ENCODE measurements at regions not wholly inside any gene's neighbourhood (a gene's known extent, or its start where the extent isn't known, plus 50 kb on each side); places are given as distances from the start of the nearest gene placed in this dataset.

GRCh38 chr2:195572895-195573683 lies 83.9 kb upstream of the SLC39A10 start:
- TF ChIP-seq CTCF (IDR thresholded peaks at IDR 0.05) (no peak), EZH2 (IDR thresholded peaks at IDR 0.05; ENCODE audit: borderline replicate concordance, insufficient read depth, low read depth, low read length, poor library complexity, severe bottlenecking) (no peak)

Data from B cell (primary cell).